ENCODE measurements at regions not wholly inside any gene's neighbourhood (a gene's known extent, or its start where the extent isn't known, plus 50 kb on each side); places are given as distances from the start of the nearest gene placed in this dataset.

DNA sequence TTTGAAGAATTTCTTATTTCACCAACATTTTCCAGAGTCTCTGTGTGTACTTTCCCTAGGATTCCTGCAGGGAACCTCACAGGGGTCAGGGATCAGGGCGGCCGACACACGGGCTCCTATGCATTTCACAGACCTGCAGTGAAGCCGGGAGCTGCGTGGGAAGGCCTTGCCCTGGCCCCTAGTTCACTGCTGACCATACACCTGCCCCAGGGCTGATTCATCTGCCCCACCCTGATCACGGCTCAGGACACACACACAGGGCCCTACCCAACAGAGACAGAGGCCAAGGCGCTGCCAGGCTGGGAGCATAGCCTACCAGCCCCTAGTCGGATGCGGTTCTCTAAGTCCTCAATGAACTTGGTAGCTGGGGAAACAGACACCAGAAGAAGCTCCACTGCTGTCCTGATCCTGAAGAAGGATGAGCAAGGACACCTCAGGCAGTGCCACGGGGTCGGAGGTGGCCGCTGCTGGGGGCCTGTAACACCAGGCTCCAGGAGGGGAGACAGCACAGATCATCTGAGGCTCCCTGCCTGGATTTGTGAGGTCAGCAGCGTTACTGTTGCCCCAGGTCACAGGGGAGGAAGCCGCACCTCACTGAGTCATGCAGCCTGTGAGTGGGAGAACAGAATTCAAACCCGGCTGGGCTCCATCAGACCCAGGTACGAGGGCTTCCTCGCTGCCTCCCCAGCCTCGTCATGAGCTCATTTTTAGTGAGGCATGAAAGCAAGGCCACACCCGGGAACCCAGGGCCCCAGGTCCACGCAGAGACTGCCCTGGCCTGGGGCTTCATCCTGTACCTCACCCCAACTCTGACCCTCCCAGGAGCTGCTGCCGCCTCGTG is 278.8 kb upstream of the PPP2R2D start:
- no peak for DNase-seq (ENCODE audit: low read depth in 2 of 3, low spot score in 2 of 3)

DNA sequence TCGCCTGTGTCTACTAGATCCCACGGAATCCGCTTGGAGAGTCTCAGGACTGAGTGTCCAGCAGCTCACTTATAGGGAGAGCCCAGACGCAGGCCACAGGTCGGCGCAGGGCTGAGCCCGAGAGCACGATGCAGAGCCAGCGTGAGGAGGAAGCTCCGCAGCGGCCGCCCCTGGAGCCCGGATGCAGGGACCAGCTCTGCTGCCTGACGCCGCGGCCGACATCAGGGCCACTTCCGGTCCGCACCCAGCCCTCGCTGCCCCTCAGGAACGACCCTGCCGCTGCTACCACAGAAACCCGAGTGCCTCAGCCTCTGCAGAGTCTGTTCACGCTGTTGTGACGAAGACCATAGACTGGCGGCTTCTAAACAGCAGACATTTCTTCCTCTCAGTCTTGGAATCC is 275.8 kb upstream of the PPP2R2D start:
- no peak for DNase-seq (ENCODE audit: low read depth in 2 of 3, low spot score in 2 of 3)

DNA sequence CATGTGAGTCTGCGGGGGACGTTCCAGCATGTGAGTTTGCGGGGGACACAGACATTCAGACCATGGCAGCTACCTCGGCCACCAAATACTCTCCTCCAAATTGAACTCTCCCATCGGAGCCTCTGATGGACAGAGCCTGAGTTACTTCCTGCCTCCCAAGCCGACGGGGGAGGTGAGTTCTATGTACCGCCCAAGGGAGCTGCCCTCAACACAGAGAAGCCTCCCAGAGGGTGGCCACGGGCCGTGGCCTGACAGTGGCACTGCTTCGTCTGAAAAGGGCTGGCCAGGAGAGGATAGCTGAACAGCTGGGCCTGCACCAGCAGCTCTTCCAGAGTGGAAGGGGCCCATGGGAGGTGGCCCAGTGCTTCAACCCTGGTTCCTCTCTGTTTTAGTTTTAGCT is 274.5 kb upstream of the PPP2R2D start:
- no peak for DNase-seq (ENCODE audit: low read depth in 2 of 3, low spot score in 2 of 3)

DNA sequence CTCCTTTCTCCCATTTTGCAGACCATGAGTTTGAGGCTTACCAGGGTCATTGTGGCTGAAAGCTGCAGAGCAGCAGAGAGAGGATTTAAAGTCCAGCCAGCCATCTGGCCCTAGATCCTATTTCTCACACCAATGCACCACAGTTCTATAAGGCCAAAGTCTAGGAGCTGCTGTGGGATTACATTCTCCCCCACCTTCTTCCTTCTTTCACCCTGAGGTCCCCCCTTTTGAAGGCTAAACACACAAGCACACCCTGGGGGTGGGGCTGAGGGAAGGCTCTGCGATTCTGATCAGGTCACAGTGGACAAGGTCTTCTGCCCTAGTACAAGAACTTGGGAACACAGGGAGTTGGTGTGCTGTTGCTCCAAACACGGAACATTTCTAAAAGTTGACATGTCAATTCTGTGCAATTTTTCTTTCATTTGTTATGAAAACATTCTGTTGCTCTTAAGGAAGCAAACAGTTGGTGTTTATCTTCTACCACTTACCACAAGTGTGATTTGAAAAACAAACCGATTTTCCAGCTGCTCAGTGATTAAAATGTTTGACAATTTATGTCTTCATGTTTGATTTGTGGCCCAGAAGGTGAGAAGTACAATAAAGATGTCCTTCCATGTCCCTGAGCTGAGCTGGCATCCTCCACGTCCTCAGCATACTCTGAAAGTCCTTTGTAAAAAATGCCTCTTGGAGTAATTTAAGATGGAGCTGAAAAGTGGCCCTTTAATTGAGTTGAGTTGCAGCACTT is 271.6 kb upstream of the PPP2R2D start:
- no peak for DNase-seq (ENCODE audit: low read depth in 2 of 3, low spot score in 2 of 3)

DNA sequence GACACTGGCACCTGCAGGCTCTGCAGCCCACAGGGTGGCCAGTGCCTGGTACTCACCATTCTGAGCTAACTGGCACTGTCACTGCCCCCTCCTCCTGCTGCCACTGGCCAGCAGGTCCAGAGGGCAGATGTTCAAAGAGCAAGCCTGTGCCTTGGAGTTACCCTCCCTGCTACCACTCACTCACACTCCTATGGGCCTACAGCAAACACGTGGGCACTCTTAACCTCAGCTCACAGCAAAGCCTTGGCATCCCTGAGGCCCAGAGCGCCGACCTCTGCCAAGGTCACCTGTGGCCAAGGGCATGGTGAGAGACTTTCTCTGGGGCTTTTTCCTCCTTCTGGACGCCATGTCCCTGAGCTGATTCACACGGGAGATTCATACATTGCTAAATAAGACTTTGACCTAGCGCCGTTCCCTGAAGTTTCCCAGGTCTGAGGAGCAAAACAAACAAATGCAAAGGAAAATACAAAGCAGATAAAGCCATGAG is 270.0 kb upstream of the PPP2R2D start:
- no peak for DNase-seq (ENCODE audit: low read depth in 2 of 3, low spot score in 2 of 3)

DNA sequence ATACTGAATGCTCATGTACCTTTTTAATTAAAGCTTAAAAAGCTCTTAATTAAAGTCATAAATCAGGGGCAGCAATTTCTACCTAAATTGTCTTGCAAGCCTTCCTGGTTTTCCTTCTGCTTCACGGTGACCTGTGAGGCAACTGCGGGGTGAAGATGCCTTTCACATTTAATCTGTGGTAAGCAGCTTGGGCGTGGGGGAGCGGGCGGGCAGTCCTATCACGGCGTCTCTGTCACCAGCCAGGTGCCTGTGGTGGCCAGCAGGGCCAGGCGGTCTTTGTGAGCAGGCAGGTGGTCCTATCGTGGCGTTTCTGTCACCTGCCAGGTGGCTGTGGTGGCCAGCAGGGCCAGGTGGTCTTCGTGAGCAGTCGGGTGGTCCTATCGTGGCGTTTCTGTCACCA is 269.2 kb upstream of the PPP2R2D start:
- no peak for DNase-seq (ENCODE audit: low read depth in 2 of 3, low spot score in 2 of 3)

DNA sequence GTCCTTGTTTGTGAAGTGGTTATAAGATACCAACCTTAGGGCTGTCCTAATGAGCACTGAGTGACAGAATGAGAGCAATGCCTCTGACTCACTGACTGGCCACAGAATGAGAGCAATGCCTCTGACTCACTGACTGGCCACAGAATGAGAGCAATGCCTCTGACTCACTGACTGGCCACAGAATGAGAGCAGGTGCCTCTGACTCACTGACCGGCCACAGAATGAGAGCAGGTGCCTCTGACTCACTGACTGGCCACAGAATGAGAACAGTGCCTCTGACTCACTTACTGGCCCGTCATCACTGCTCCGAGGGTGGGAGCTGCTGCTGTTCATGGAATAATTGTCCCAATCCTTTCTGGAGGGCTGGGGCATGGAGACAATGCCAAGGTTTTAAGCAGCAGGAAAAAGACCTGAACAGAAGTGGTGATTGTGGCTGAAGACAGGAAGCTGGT is 265.2 kb upstream of the PPP2R2D start:
- DNase-seq (ENCODE audit: low read depth in 2 of 3, low spot score in 2 of 3) = no peak

DNA sequence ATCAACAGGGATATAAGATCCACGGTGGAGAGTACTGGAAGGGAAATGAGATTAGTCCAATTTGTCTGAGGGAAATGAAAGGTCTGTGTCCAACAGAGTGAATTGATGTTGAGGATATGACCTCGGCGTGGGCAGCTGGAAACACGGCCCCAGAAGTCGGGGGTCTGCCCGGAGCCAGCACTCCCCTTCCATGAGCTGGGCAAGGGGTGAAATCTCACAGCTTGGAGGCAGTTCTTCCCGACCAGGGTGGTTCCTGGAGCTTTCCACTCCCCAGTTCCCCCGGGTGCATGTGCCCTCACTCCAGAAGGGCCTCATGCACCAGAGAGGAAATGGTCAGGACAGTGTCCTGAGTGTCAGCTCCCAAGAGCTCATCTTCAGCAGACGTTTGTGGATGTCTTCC is 264.7 kb upstream of the PPP2R2D start:
- DNase-seq (ENCODE audit: low read depth in 2 of 3, low spot score in 2 of 3) = no peak

DNA sequence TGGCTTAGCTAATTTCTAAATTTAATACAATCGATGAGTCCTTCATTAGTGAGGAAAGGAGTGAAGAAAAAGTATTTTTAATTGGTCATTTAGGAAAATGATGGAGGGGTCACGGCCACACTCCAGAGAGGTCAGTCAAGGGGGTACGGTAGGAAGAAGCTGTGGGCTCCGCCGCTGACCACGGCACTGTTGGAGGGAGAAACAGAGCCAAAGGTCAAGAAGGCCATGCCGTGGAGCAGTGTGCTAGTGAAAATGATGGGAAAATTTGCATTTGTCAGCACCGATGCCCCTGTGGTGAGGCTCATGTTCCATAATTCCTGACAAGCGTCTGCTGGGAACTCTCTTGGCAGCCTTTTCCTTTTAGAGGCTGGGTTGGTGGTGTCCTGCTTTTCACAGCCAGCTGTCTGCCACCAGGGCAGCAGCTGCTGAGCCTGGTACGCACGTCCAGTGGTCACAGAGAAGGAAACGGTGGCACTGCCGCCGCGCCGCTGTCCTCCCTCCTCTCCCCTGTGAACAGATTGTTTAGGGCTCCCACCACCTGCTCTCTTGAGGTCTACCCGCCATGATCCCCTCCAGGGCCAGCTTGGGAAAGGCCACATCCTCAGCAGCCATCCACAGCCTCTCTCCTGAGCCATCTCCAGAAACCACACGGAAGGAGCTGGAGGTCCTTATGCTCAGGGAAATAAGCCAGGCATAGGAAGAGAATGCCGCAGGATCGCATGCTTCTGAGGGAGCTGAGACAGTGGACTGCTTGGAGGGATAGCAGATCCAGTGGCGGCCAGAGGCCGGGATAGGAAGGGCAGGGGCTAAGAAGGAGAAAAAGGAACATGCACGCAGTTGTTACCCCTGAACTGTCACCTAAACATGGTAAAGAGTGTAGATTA is 263.7 kb upstream of the PPP2R2D start:
- DNase-seq (ENCODE audit: low read depth in 2 of 3, low spot score in 2 of 3) = no peak

DNA sequence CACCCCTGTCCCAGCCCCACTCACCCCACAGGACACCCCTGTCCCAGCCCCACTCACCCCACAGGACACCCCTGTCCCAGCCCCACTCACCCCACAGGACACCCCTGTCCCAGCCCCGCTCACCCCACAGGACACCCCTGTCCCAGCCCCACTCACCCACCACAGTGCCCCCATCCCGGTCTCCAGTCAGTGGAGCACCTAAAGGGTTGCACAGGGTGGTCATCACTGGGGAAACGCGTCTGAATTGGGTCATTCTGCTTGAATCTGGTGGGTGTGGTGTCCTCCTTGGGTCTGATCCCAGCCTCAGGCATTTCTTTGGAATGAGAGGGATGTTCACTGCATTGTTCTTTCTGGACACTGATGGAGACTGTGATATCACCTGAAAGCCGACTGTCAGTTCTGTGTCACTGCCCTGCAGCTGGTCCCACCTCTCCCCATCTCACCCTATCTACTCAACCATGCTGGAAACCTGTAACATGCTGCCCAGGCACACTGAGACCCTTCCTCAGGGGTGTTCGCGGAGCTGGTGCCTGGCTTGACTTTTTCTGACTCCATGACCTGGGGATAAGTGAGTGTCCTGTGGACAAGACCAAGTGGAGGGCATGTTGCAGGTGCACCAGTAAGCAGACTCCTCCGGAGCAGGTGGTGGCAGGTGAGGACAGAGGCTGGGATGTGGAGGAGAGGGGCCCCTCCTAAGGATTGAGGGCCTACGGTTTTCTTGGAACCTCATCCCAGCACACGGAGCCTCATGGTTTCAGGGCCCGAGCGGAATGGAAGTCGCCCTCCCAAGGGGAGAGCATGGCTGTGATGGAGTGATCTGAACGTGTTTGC is 262.5 kb upstream of the PPP2R2D start:
- no peak for DNase-seq (ENCODE audit: low read depth in 2 of 3, low spot score in 2 of 3)

DNA sequence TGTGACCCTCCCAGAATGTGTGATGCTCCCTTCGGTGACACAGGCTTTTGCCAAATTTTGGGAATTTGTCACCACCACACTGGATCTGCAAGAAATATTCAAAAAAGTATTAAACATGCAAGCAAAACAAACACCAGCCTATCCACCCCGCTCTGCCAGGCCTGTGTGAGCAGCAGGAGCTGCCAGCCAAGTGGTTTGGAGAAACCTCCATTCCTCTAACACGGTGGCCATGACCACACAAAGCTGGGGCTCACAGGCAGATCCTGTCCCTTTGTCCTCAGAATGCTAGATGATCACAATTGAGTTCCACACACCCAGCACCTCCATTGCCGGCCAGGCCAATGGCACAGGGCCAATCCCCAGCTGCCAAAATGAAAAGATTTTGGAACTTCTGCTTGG is 261.9 kb upstream of the PPP2R2D start:
- DNase-seq (ENCODE audit: low read depth in 2 of 3, low spot score in 2 of 3) = no peak

DNA sequence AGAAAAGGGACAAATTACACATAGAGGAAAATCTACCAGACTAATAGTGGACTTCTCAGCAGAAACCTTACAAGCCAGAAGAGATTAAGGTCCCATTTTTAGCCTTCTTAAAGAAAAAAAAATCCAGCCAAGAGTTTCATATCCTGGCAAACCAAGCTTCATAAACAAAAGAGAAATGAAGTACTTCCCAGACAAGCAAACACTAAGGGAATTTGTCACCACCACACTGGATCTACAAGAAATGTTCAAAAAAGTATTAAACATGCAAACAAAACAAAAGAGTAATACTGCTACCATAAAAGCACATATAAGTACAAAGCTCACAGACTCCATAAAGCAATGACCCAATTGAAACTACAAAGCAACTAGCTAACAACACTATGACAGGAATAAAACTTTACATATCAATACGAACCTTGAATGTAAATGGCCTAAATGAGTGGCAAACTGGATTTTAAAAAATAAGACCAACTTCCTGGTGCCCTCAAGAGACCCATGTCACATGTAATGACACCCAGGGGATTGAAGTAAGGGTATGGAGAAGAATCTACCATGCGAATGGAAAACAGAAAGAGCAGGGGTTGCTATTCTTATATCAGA is 260.7 kb upstream of the PPP2R2D start:
- no peak for DNase-seq (ENCODE audit: low read depth in 2 of 3, low spot score in 2 of 3)

DNA sequence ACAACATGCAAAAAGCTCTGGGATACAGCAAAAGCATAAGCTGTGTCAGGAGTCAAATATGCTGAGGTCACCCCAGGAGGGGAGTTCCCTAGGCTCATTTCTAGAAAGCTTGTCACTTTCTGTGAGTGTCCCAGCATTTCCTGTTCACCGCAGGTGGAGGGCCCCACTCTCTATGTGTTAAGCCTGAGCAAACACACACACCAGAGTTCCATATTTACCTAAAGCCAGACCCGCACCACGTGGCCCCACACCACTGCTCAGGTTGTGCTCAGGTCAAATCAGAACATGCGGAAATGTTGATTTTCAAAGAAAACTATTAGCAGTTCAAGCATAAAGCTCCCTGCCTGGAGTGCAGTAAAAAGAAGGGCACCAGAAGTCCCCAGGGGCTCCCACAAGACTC is 259.6 kb upstream of the PPP2R2D start:
- DNase-seq (ENCODE audit: low read depth in 2 of 3, low spot score in 2 of 3) = no peak

DNA sequence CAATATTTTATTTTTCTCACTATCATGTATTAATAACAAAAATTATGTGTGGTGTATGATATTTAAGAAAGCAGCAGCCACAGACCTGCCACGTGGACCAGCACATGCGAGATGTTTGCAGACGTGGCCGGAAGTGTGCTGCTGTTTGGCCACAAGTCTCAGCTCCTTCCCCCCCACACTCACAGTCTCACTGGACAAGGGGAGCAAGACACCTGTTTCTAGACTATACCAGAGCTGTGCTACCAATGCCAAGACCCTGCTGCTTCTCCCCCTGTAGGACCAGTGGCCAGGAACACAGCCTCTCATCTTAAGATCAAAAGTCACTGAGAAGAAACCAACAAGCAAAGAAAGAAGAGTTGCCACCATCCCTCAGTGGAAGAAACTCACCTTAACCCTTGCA is 258.9 kb upstream of the PPP2R2D start:
- no peak for DNase-seq (ENCODE audit: low read depth in 2 of 3, low spot score in 2 of 3)

DNA sequence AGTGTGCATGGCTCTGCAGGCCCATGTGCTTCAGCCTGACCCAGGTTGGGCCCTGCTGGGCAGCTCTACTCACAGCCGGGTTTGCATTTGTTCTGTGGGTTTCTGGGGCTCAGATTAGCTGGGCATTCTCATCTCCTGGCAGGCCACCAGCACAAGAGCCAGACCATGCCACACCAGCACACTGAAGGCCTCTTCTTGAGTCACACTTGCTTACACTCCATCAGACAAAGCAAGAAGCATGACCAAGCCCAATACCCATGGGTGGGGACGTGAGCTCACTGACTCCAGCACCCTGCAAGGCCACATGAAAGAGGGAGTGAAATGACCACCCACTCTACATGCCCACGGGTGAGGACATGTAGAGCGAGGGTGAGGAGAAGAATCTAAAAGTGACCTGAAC is 257.8 kb upstream of the PPP2R2D start:
- no peak for DNase-seq (ENCODE audit: low read depth in 2 of 3, low spot score in 2 of 3)

DNA sequence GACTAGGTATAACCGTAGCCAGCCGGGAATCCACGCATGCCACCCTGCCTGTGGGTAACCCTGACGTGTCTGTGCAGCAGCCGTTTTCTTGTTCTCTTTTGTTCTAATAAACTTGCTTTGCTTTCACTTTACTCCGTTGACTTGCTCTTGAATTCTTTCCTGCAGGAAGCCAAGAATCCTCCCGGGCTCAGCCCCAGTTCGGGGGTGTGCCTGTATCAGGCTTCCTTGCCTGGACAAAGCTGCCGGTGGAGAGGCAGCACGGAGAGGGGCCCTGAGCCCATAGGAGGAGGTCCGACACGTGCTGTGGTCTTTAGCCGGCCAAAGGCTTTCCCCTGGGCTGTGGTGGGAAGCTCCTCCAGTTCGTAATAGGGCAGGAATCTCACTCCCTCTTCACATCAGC is 256.5 kb upstream of the PPP2R2D start:
- DNase-seq (ENCODE audit: low read depth in 2 of 3, low spot score in 2 of 3) = no peak

DNA sequence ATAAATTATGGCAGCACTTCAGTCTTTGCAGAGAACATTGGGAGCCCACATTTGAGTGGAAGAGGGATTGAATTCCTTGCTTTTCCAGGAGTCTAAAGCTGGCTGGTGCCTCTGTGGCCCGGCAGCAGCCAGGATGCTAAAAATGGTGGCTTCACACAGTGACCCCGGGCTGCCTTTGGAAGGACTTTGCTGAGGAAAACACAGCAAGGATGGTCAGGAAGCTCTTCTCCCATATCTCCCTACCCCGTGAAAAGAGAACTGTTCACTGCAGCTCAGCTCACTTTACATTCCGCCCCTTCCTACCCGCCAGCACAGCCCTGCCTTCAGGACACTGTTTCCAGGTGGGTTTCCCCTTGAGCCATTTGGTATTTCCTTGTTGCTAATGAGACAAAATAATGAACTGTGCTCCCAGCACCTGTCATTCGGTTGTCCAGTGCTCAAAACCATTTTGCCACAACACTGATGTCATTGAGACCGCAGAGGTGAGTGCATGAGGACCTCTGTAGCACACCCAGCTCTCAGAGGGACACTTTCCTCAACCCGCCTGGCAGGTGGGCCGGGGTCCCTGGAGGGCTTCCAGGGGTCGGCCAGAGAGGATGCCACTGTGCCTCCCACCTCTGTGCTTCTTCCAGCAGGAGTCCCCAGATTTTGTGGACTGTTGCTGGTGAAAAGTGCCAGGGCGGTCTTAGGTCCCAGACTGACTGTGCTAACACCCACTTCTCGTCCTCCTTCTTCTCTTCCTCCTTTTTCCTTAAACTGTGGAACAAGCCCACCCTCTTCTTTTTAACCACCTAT is 255.7 kb upstream of the PPP2R2D start:
- DNase-seq (ENCODE audit: low read depth in 2 of 3, low spot score in 2 of 3) = no peak

DNA sequence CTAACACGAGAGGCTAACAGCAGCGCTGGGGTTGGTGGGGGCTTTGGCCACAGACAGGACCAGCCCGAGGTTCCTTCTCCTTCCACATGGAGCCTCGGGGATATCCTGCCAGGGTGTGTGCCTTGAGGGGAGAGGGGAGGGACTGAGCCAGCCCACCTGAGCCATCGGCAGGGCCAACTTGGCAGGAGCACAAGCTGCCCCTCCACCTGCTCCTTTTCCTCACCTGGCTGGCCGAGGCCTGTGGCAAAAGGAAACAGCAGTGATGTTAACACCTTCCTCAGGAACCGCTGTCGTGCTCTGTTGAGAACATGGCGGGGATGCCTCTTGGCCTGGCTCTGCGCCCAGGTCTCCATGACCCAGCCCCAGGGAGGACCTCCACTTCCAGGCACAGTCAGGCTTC is 255.1 kb upstream of the PPP2R2D start:
- no peak for DNase-seq (ENCODE audit: low read depth in 2 of 3, low spot score in 2 of 3)
